GM18907 (cell line): ENCODE measurements at regions not wholly inside any gene's neighbourhood (a gene's known extent, or its start where the extent isn't known, plus 50 kb on each side); places are given as distances from the start of the nearest gene placed in this dataset.
"Not testable (repeated sequence)": the region's sequence is repeated elsewhere in the genome, so short reads cannot be mapped to it uniquely, and the experiment has no call there.

Experiments
- ATAC-seq: cut with Tn5 transposase; IDR thresholded peaks from one replicate; pipeline ENCODE4 v1.9.1; 2021; ENCODE audit warnings: mild to moderate bottlenecking, moderate library complexity; ENCODE audit not compliant: unreplicated experiment

GRCh38 chr20:40889266-40889665 is 139.4 kb upstream of the TOP1 start:
- ATAC-seq = not testable (repeated sequence)

- no peak for ATAC-seq
Observed at GRCh38 chr20:40890181-40890580, 138.4 kb upstream of the TOP1 start.

- no peak for ATAC-seq
Observed at GRCh38 chr20:40890635-40891034, 138.0 kb upstream of the TOP1 start.

GRCh38 chr20:40891351-40891750 is 137.3 kb upstream of the TOP1 start:
- no peak for ATAC-seq

- no peak for ATAC-seq
Observed at GRCh38 chr20:40892642-40893041, 136.0 kb upstream of the TOP1 start.

- ATAC-seq = no peak
Observed at GRCh38 chr20:40893610-40894236, 134.9 kb upstream of the TOP1 start.

- ATAC-seq = no peak
Observed at GRCh38 chr20:40894237-40894630, 134.4 kb upstream of the TOP1 start.

- ATAC-seq = no peak
Observed at GRCh38 chr20:40895182-40895581, 133.4 kb upstream of the TOP1 start.

- no peak for ATAC-seq
Observed at GRCh38 chr20:40896814-40897700, 131.6 kb upstream of the TOP1 start.

GRCh38 chr20:40899344-40899743 is 129.3 kb upstream of the TOP1 start:
- ATAC-seq = no peak

- no peak for ATAC-seq
Observed at GRCh38 chr20:40900666-40901215, 127.9 kb upstream of the TOP1 start.

- no peak for ATAC-seq
Observed at GRCh38 chr20:40902661-40903060, 126.0 kb upstream of the TOP1 start.

- ATAC-seq = no peak
Observed at GRCh38 chr20:40908309-40908708, 120.3 kb upstream of the TOP1 start.

GRCh38 chr20:40909489-40909888 is 119.1 kb upstream of the TOP1 start:
- ATAC-seq = not testable (repeated sequence)

- not testable (repeated sequence) for ATAC-seq
Observed at GRCh38 chr20:40910436-40910835, 118.2 kb upstream of the TOP1 start.

- not testable (repeated sequence) for ATAC-seq
Observed at GRCh38 chr20:40911152-40911551, 117.5 kb upstream of the TOP1 start.

- no peak for ATAC-seq
Observed at GRCh38 chr20:40913224-40914185, 115.1 kb upstream of the TOP1 start.

GRCh38 chr20:40915756-40916155 is 112.9 kb upstream of the TOP1 start:
- no peak for ATAC-seq

- ATAC-seq = no peak
Observed at GRCh38 chr20:40916276-40916675, 112.3 kb upstream of the TOP1 start.

GRCh38 chr20:40920291-40920690 is 108.3 kb upstream of the TOP1 start:
- ATAC-seq = no peak

GRCh38 chr20:40922865-40923264 is 105.8 kb upstream of the TOP1 start:
- no peak for ATAC-seq
